Esophagus muscularis mucosa (tissue), 3 donors: ENCODE measurements at regions not wholly inside any gene's neighbourhood (a gene's known extent, or its start where the extent isn't known, plus 50 kb on each side); places are given as distances from the start of the nearest gene placed in this dataset.

ENCODE experiments used
- CTCF ChIP-seq, 3 experiments: fragments of 200-600 bp in 2 of 3; fragments of 450-650 bp in 1 of 3; sonication (generic) in 2 of 3; IDR thresholded peaks; one replicate each; pipeline ENCODE4 v1.5.1; 2017 to 2019; ENCODE audit warnings: antibody characterized with exemption in 3 of 3, mild to moderate bottlenecking in 2 of 3, moderate library complexity in 1 of 3
- POLR2A ChIP-seq: fragments of 450-650 bp; IDR thresholded peaks from one replicate; pipeline ENCODE4 v1.6.1; 2017; ENCODE audit warnings: antibody characterized with exemption, moderate library complexity, mild to moderate bottlenecking, low read depth
- POLR2AphosphoS5 ChIP-seq, 2 donors: sonication (generic); formaldehyde crosslinking; IDR thresholded peaks; one replicate each; pipeline ENCODE4 v1.6.1; 2017; ENCODE audit warnings: antibody characterized with exemption in 2 of 2

- no peak for TF ChIP-seq CTCF (IDR thresholded peaks at IDR 0.05)
- no peak for TF ChIP-seq POLR2AphosphoS5 (IDR thresholded peaks at IDR 0.05)
- no peak for TF ChIP-seq POLR2A
Measured at GRCh38 chr2:220162320-220162719, 534.9 kb downstream of the SLC4A3 start.
